ENCODE measurements at regions not wholly inside any gene's neighbourhood (a gene's known extent, or its start where the extent isn't known, plus 50 kb on each side); places are given as distances from the start of the nearest gene placed in this dataset.
"Not testable (repeated sequence)": the region's sequence is repeated elsewhere in the genome, so short reads cannot be mapped to it uniquely, and the experiment has no call there.

- no peak for DNase-seq (ENCODE audit: low read depth in 2 of 2)
These were observed 143.4 kb downstream of the TRIML1 start for GRCh38 chr4:188282471-188283232.

GRCh38 chr4:188287169-188287894 lies 148.1 kb downstream of the TRIML1 start:
- DNase-seq (ENCODE audit: low read depth in 2 of 2): no peak

- DNase-seq (ENCODE audit: low read depth in 2 of 2): no peak
These were observed 150.4 kb downstream of the TRIML1 start for GRCh38 chr4:188289531-188290125.

GRCh38 chr4:188295899-188296298 lies 156.7 kb downstream of the TRIML1 start:
- DNase-seq (ENCODE audit: low read depth in 2 of 2): no peak

- DNase-seq (ENCODE audit: low read depth in 2 of 2): no peak
These were observed 157.1 kb downstream of the TRIML1 start for GRCh38 chr4:188296331-188296730.

- DNase-seq (ENCODE audit: low read depth in 2 of 2): no peak
These were observed 158.6 kb downstream of the TRIML1 start for GRCh38 chr4:188297873-188298272.

GRCh38 chr4:188299161-188299560 lies 159.9 kb downstream of the TRIML1 start:
- DNase-seq (ENCODE audit: low read depth in 2 of 2): no peak

- DNase-seq (ENCODE audit: low read depth in 2 of 2): no peak
These were observed 161.1 kb downstream of the TRIML1 start for GRCh38 chr4:188300385-188300784.

GRCh38 chr4:188305690-188306089 lies 166.4 kb downstream of the TRIML1 start:
- no peak for DNase-seq (ENCODE audit: low read depth in 2 of 2)

GRCh38 chr4:188307591-188307990 lies 168.3 kb downstream of the TRIML1 start:
- DNase-seq (ENCODE audit: low read depth in 2 of 2): no peak

- no peak for DNase-seq (ENCODE audit: low read depth in 2 of 2)
These were observed 168.9 kb downstream of the TRIML1 start for GRCh38 chr4:188308142-188308541.

- no peak for DNase-seq (ENCODE audit: low read depth in 2 of 2)
These were observed 177.2 kb downstream of the TRIML1 start for GRCh38 chr4:188316391-188316790.

GRCh38 chr4:188328966-188329365 lies 189.7 kb downstream of the TRIML1 start:
- no peak for DNase-seq (ENCODE audit: low read depth in 2 of 2)

GRCh38 chr4:188329521-188329920 lies 190.3 kb downstream of the TRIML1 start:
- no peak for DNase-seq (ENCODE audit: low read depth in 2 of 2)

GRCh38 chr4:188332265-188332664 lies 193.0 kb downstream of the TRIML1 start:
- DNase-seq (ENCODE audit: low read depth in 2 of 2): no peak

- no peak for DNase-seq (ENCODE audit: low read depth in 2 of 2)
These were observed 197.7 kb downstream of the TRIML1 start for GRCh38 chr4:188336891-188337290.

- no peak for DNase-seq (ENCODE audit: low read depth in 2 of 2)
These were observed 202.2 kb downstream of the TRIML1 start for GRCh38 chr4:188341428-188341827.

- DNase-seq (ENCODE audit: low read depth in 2 of 2): no peak
These were observed 207.0 kb downstream of the TRIML1 start for GRCh38 chr4:188346171-188346809.

- no peak for DNase-seq (ENCODE audit: low read depth in 2 of 2)
These were observed 208.1 kb downstream of the TRIML1 start for GRCh38 chr4:188347339-188347738.

GRCh38 chr4:188349569-188349968 lies 210.3 kb downstream of the TRIML1 start:
- DNase-seq (ENCODE audit: low read depth in 2 of 2): not testable (repeated sequence)

GRCh38 chr4:188363196-188363595 lies 224.0 kb downstream of the TRIML1 start:
- no peak for DNase-seq (ENCODE audit: low read depth in 2 of 2)

GRCh38 chr4:188370777-188371176 lies 231.5 kb downstream of the TRIML1 start:
- no peak for DNase-seq (ENCODE audit: low read depth in 2 of 2)

All from activated CD4-positive, alpha-beta T cell treated with anti-CD3 and anti-CD28 coated beads for 24 hours (primary cell).